ENCODE measurements at regions not wholly inside any gene's neighbourhood (a gene's known extent, or its start where the extent isn't known, plus 50 kb on each side); places are given as distances from the start of the nearest gene placed in this dataset.

DNA sequence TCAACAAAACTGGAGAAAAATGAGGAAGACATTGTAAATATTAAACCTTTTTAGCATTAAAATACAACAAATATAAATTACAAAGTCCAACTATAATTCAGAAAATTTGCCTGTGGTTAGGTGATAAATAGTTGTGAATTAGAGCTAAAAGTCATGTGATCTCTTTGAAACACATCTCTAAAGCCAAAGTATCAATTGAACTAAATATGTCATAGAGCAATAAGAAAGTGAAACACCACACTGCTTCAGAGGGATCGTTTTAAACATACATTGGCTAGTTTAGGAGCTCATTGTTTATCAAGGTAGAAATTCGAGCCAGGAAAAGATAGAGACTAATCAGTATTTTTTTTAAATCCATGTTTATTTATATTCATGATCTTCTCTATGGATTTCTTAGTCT is 606.3 kb upstream of the ITGA1 start:
- no peak for TF ChIP-seq CTCF (IDR thresholded peaks at IDR 0.05; ENCODE audit: low read length)
- no peak for TF ChIP-seq EZH2 (optimal IDR thresholded peaks at IDR 0.05; ENCODE audit: low read depth, low read length)

Data from MM.1S (cell line).